Fibroblast of gingiva (primary cell): ENCODE measurements at regions not wholly inside any gene's neighbourhood (a gene's known extent, or its start where the extent isn't known, plus 50 kb on each side); places are given as distances from the start of the nearest gene placed in this dataset.
A peak's percentile ranks its signal among the peaks of the same experiment; 100 is the strongest.

Source experiments
- DNase-seq: peaks from one replicate; pipeline ENCODE4 v3.0.0-alpha.2; 2011; ENCODE audit warnings: low read depth

GRCh38 chr2:18889565-18890332, 300.4 kb upstream of the NT5C1B start:
- DNase-seq, result peak; percentile 77

DNA sequence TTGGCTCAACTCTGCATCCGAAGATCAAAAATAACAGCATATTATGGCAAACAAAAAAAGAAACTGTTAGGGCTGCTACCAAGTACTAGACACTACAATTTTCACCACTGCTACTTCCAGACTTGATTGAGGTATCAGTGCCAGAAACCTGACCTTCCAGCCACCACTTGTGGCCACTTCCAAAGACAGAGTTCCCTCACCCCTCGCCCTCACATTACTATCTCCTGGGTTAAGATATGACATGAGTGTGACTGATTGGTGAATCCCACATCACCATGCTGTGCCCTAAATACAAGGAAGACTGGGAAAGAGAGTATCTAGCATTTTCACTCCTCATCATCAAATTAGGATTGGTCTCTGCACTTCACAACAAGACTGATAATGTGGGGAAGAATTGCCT, 296.1 kb upstream of the NT5C1B start:
- no peak for DNase-seq

DNA sequence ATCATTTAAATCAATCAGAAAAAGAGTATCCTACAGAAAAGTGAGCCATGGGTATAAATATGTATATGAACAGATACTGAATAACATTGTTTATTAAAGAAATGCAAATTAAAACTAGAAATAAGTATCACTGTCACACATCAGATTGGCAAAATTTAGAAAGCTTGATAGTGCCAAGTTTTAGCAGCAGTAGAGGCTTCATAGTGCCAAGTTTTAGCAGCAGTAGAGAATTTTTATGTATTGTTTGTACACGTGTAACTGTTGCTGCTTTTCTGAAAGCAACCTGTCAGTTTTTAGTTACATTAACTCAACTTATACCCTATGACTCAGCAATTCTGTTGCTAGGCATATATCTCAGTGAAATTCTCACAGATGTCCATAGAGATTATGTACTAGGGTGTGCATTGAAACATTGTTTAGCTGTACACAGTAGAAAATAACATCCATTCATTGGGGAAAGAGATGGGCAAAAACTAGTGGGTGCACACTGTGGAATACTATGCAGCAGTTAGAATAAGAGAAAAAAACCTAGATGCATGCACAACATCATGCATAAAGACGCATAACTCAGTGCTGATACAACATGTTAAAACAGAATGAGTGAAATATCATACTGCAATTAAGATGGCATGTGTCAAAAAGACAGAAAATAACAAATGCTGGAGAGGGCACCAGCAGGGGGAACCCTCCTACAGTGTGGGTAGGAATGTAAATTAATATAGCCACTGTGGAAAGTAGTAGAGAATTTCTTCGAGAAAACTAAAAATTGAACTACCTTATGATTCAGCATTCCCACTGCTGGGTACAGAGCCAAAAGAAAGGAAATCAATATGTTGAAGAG, 294.5 kb upstream of the NT5C1B start:
- DNase-seq, result peak; percentile 37

DNA sequence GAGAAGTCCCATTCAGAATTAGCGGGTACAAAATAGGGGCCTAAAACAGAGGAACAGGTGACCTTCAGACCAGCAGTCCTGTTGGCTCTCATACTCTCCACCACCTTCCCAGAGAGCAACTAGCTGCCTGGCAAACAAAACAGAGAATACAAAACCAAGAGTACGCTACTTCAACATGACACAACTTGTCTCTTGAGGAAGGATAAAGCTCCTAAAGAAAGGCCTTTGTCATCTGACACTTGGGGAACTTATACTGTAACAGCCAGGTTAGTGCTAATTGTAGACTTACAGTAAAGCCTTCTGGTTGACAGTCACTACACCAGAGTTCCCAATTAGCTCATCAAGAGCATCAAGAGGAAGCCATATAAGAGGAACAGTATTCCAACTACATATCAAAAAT, 282.1 kb upstream of the NT5C1B start:
- no peak for DNase-seq

GRCh38 chr2:18870307-18870706, 280.9 kb upstream of the NT5C1B start:
- no peak for DNase-seq

GRCh38 chr2:18861951-18862350, 272.6 kb upstream of the NT5C1B start:
- no peak for DNase-seq

DNA sequence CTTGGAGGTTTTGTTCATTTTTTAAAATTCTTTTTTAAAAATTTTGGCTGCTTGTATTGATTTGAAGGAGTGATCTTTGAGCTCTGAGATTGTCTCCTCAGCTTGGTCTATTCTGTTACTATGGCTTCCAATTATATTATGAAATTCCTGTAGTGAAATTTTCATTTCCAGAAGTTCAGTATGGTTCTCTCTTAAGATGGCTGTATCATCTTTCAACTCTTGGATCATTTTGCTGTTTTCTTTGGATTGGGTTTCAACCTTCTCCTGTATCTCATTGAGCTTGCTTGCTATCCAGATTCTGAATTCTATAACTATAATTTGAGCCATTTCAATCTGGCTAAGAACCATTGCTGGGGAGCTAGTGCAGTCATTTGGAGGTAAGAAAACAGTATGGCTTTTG, 270.8 kb upstream of the NT5C1B start:
- DNase-seq, result peak; percentile 88

- DNase-seq, result peak; percentile 85
Observed at GRCh38 chr2:18856765-18857164, 267.4 kb upstream of the NT5C1B start.

DNA sequence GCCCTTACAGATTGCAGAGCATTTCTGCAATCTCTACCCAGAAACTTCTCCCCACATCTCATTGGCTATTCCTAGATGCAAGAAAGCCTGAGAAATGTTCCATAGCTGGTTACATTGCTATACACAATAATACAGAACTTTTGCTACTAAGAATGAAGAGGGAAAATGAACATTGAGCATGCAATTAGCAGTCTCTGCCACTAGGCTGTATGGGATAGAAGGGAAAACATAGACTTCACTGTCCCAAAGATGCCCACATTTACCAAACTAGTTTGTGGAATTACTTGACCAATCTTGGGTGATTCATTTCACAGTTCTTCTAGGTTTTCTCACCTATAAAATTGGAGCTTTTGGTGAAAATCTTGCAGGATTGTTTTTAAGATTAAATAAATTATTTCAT, 265.7 kb upstream of the NT5C1B start:
- peak; percentile 6 for DNase-seq

DNA sequence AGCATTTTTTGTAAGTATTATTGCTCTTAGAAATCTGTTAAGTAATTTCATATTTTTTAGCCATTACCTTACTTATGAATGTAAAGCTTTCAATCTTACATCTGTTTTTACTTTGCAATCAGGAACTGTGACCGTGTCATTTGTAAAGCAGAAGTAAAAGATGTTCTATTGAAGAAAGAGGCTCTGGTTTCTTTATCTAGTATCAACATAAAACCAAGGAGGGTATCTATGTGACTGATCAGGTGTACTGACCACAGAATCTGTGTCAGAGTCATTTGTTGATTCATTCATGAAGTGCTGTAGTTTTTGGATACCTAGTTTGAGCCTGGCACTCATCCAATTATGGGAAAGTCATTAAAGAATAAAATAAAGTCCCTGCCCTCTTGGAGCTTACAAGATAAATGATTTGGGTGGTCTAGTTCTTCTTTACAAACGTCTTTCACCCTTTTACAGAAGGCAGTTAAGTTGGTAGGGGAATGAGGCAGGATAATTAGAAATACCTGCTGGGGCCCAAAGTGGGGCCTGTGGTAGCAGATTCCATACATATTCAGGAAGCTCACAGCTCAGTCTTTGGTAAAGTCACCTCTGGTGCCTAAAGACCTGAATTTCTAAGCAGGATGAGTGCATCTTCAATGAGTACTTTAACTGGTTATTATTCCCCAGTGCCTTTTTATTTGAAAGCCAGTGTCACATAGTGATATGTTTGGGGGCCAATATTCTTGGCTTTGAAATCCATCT, 260.6 kb upstream of the NT5C1B start:
- no peak for DNase-seq

DNA sequence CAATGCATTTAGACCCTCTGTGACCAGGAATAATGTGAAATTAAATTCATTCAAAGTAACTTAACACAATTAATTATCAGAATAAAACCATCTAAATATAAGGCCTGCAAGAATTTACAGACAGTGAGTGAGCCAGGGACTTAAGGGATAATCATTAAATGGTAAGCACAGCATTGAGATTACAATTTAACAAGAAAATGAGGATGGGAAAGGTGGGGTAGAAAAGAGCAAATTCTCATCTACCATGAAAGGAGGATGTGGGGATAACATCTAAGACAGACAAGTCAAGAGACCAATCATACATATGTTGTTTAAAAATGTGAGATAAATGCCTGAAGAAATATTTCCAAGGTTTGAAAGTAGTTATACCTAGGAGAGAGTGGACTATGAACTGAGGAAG, 259.3 kb upstream of the NT5C1B start:
- no peak for DNase-seq

DNA sequence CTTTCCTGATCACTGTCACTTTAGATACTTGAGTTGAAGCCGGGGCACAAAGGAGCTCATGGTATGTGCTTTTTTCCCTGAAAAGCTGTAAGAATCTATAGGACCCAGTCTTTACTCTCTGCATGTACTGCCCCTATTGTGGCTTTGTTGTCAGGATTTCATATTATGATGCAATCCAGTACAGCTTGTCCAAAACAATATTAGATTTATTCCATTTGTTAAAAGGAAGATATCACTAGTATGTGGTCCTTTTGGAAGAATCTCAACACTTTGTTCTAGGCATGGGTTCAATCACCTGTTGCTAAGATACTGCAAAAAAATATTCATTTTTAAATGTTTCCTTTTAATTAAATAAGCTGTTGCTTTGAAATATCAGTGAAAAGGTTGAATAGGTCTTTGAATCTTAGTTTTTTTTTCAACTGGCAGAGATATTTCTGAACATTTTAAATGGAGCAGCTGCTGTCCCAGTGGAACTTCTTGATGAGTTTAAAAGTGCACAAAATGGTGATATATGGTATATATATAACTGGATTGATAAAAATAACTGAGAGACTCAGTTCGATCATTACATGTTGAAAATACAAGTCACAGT, 256.6 kb upstream of the NT5C1B start:
- peak; percentile 45 for DNase-seq

GRCh38 chr2:18842836-18843235, 253.5 kb upstream of the NT5C1B start:
- no peak for DNase-seq

- DNase-seq, result no peak
Observed at GRCh38 chr2:18841248-18842150, 252.1 kb upstream of the NT5C1B start.

DNA sequence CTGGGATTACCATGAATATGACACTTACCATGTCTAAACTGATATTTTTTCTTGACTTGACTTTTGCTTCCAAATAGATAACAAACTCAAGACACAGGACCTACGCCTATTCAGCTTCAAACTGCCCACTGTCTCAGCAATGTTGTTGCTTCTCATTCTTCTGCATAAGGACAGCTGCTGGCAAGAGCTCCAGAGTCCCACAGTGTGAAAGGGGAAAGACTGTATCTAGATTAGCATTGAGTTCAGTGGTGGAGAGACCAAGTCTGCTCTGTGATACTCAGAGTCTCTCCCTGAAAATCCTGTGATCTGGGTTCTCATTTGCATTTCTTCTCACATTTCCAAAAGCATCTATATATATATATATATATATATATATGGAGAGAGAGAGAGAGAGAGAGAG, 247.9 kb upstream of the NT5C1B start:
- DNase-seq, result no peak

DNA sequence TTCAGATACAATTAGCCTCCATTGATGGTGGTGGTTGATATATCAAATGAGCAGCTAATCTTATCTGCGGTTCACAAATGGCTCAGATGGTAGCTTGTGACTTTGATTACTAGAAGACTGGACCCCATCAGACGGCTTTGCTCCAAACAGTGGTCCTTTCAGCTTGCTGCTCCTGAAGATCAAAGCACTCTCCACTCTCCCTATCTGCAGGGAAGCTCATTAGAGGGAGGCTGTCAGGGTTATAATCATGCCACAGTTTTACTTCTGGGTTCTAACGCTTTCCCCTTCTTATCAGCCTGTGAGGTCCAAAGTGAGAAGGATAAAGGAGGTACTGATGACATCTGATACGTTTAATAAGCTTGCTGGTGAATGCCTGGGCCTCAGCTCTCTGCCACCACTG, 247.1 kb upstream of the NT5C1B start:
- DNase-seq, result no peak

DNA sequence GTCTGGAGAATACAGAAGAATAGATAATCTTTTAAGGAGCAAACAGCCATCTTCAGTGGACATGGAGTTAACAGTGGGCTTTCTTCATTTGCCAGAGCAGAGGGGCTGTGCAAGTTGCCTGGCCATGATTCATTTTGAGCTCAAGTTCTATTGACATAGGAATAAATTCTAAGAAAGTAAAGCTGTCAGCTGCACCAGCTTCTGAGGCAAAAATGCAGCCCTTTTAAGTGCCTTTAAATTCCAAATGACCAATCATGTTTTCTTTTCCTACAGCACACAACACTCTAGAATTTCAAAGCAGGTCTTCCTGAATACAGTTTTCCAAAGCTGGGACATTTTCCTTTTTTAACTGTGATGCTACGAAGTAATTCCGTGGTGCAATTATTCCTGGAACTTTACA, 246.4 kb upstream of the NT5C1B start:
- DNase-seq, result no peak

DNA sequence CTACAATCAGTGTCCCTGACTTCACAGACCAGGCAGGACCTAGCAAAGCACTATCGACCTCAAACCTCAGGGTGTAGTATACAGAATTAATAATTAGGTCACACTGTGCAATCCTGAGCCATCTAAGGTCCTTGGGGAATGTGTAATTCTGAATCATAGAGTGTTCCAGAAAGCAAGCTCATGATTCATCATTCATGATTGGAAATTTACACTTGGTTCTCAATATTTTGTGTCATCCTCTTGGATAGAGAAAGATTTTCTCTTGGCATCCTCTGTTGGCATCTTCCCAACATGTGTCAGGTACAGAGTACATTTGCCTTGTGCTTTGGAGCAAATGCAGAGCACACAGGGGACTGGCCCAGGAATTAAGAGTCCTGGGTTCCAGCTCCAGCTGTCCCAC, 245.0 kb upstream of the NT5C1B start:
- DNase-seq, result peak; percentile 83

GRCh38 chr2:18833941-18834340, 244.6 kb upstream of the NT5C1B start:
- no peak for DNase-seq

GRCh38 chr2:18831916-18832510, 242.6 kb upstream of the NT5C1B start:
- DNase-seq, result no peak

DNA sequence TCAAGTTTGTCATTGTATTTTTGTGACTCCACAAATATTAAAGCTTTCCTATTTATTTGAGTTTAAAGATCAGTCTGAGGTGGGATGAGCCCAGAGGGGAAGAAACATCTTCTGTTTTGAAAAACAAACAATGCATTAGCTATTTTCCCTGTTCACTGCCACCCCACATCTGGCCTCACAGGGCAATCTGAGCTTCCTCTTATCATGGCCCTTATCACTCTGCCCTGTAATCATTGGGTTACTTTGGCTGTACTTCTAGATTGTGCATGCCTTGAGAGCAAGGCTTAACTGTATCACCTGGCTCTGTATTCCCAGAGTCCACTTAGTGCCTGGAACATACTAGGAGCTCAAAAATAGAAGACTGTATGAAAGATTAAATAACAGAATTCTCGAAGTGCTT, 241.6 kb upstream of the NT5C1B start:
- no peak for DNase-seq
